ENCODE measurements at regions not wholly inside any gene's neighbourhood (a gene's known extent, or its start where the extent isn't known, plus 50 kb on each side); places are given as distances from the start of the nearest gene placed in this dataset.
"Not testable (repeated sequence)": the region's sequence is repeated elsewhere in the genome, so short reads cannot be mapped to it uniquely, and the experiment has no call there.

- DNase-seq: peak; percentile 6
Observed at GRCh38 chr3:70736009-70736408, 423.6 kb upstream of the MDFIC2 start.

- DNase-seq: no peak
Observed at GRCh38 chr3:70734756-70735155, 422.3 kb upstream of the MDFIC2 start.

- DNase-seq: no peak
Observed at GRCh38 chr3:70731046-70731445, 418.6 kb upstream of the MDFIC2 start.

GRCh38 chr3:70729845-70730244, 417.4 kb upstream of the MDFIC2 start:
- DNase-seq: peak; percentile 15

- DNase-seq: peak; percentile 30
Observed at GRCh38 chr3:70728311-70728710, 415.9 kb upstream of the MDFIC2 start.

GRCh38 chr3:70726961-70727360, 414.5 kb upstream of the MDFIC2 start:
- peak; percentile 50 for DNase-seq

GRCh38 chr3:70726096-70726938, 413.9 kb upstream of the MDFIC2 start:
- DNase-seq: no peak

GRCh38 chr3:70722018-70722417, 409.6 kb upstream of the MDFIC2 start:
- no peak for DNase-seq

GRCh38 chr3:70716832-70717231, 404.4 kb upstream of the MDFIC2 start:
- peak; percentile 44 for DNase-seq

GRCh38 chr3:70712449-70713082, 400.1 kb upstream of the MDFIC2 start:
- no peak for DNase-seq

- no peak for DNase-seq
Observed at GRCh38 chr3:70703305-70704102, 391.1 kb upstream of the MDFIC2 start.

- no peak for DNase-seq
Observed at GRCh38 chr3:70702132-70702531, 389.7 kb upstream of the MDFIC2 start.

- no peak for DNase-seq
Observed at GRCh38 chr3:70684701-70685100, 372.3 kb upstream of the MDFIC2 start.

- DNase-seq: not testable (repeated sequence)
Observed at GRCh38 chr3:70675810-70676209, 363.4 kb upstream of the MDFIC2 start.

- DNase-seq: no peak
Observed at GRCh38 chr3:70658513-70659310, 346.3 kb upstream of the MDFIC2 start.

GRCh38 chr3:70657454-70657853, 345.0 kb upstream of the MDFIC2 start:
- DNase-seq: no peak

GRCh38 chr3:70647823-70648222, 335.4 kb upstream of the MDFIC2 start:
- no peak for DNase-seq

- DNase-seq: no peak
Observed at GRCh38 chr3:70647094-70647493, 334.7 kb upstream of the MDFIC2 start.

GRCh38 chr3:70646635-70647034, 334.2 kb upstream of the MDFIC2 start:
- no peak for DNase-seq

- DNase-seq: no peak
Observed at GRCh38 chr3:70640481-70640880, 328.0 kb upstream of the MDFIC2 start.

- no peak for DNase-seq
Observed at GRCh38 chr3:70635301-70635700, 322.9 kb upstream of the MDFIC2 start.

- DNase-seq: no peak
Observed at GRCh38 chr3:70631716-70632307, 319.4 kb upstream of the MDFIC2 start.
